SK-N-MC (cell line): ENCODE measurements at regions not wholly inside any gene's neighbourhood (a gene's known extent, or its start where the extent isn't known, plus 50 kb on each side); places are given as distances from the start of the nearest gene placed in this dataset.

Experiments
- EZH2 ChIP-seq: fragments of 200-600 bp; sonication (generic); IDR thresholded peaks from one replicate; pipeline ENCODE4 v1.6.1; 2017; ENCODE audit warnings: antibody characterized with exemption
- FOXP2 ChIP-seq: optimal IDR thresholded peaks from 2 replicates; pipeline ENCODE3; 2011; ENCODE audit warnings: mild to moderate bottlenecking, moderate library complexity; ENCODE audit not compliant: insufficient read depth; ENCODE audit errors: extremely low read length, control extremely low read depth
- POLR2AphosphoS5 ChIP-seq: IDR thresholded peaks from 2 replicates; pipeline ENCODE4 v1.6.1; 2012; ENCODE audit warnings: mild to moderate bottlenecking, low read depth, low read length, borderline replicate concordance

GRCh38 chr12:31866523-31866922 is 92.7 kb upstream of the RESF1 start:
- no peak for TF ChIP-seq EZH2
- no peak for TF ChIP-seq POLR2AphosphoS5
- no peak for TF ChIP-seq FOXP2
